GM19193 (cell line): ENCODE measurements at regions not wholly inside any gene's neighbourhood (a gene's known extent, or its start where the extent isn't known, plus 50 kb on each side); places are given as distances from the start of the nearest gene placed in this dataset.

Experiments used
- POLR2A ChIP-seq: IDR thresholded peaks from 4 replicates; pipeline ENCODE4 v1.6.1; 2011; ENCODE audit not compliant: insufficient read depth, insufficient read length; ENCODE audit errors: extremely low read depth

- no peak for TF ChIP-seq POLR2A
Observed at GRCh38 chr4:124428648-124429047, 283.9 kb downstream of the ANKRD50 start.

DNA sequence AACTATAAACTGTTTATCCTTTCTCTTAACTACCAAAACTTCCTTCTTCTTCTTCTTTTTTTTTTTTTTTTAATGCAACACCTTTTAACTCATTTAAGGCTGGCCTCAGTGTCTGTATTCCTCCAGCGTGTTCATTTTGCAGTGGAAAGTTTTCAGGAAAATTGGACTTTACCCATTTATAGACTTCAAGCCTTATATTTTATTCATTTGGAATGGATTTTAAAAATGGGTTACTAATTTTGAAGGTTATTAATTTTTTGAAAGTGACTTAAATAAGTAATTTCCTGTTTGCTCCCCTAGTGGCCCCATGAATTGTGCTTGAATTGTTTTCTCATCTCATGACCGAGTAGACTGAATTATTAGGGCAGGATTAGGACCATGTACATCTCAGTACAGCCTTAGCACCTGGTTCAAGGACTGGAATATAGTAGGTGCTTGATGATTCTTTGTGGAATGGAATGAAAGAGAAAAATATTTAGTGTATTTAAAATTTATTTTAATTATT lies 282.7 kb downstream of the ANKRD50 start:
- no peak for TF ChIP-seq POLR2A

- no peak for TF ChIP-seq POLR2A
Observed at GRCh38 chr4:124431653-124432192, 280.8 kb downstream of the ANKRD50 start.

GRCh38 chr4:124432500-124432899 lies 280.0 kb downstream of the ANKRD50 start:
- TF ChIP-seq POLR2A: no peak

- TF ChIP-seq POLR2A: no peak
Observed at GRCh38 chr4:124433044-124433443, 279.5 kb downstream of the ANKRD50 start.

- TF ChIP-seq POLR2A: no peak
Observed at GRCh38 chr4:124433500-124433899, 279.0 kb downstream of the ANKRD50 start.

DNA sequence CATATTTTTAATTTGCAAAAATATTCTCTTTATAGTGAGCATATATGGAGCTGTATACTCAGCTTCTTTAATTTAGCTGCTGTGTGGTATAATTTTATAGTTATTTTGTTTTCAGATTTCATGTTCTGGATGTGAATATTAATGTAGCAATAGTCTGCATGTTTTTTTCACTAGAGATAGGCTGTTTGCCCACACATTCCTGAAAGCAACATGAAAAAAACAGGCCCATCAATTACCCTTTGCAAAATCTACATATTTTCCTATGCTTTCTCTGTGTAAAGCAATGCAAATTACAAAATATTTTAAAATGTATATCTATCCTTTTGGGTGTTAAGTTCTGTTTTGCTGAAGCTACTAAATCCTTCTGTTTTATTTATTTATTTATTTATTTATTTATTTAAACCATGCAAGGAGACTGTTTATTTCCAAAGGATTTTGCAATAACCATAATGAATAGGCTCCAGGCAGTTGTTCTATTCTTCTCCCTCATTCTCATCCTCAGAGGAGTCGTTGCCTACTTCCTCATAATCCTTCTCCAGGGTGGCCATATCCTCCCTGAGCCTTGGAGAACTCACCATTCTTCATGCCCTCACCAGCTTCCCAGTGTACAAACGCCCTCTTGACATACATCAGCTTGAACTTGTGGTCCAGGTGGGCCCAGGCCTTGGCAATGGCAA lies 277.1 kb downstream of the ANKRD50 start:
- no peak for TF ChIP-seq POLR2A

GRCh38 chr4:124437853-124438495 lies 274.6 kb downstream of the ANKRD50 start:
- TF ChIP-seq POLR2A: no peak

GRCh38 chr4:124445071-124445470 lies 267.5 kb downstream of the ANKRD50 start:
- no peak for TF ChIP-seq POLR2A

- TF ChIP-seq POLR2A: no peak
Observed at GRCh38 chr4:124449881-124450280, 262.7 kb downstream of the ANKRD50 start.

GRCh38 chr4:124450851-124451250 lies 261.7 kb downstream of the ANKRD50 start:
- no peak for TF ChIP-seq POLR2A

GRCh38 chr4:124454772-124455270 lies 257.7 kb downstream of the ANKRD50 start:
- no peak for TF ChIP-seq POLR2A

GRCh38 chr4:124455671-124456070 lies 256.9 kb downstream of the ANKRD50 start:
- TF ChIP-seq POLR2A: no peak

- TF ChIP-seq POLR2A: no peak
Observed at GRCh38 chr4:124459196-124459940, 253.2 kb downstream of the ANKRD50 start.

GRCh38 chr4:124459941-124460310 lies 252.6 kb downstream of the ANKRD50 start:
- TF ChIP-seq POLR2A: no peak
